ENCODE measurements at regions not wholly inside any gene's neighbourhood (a gene's known extent, or its start where the extent isn't known, plus 50 kb on each side); places are given as distances from the start of the nearest gene placed in this dataset.

DNA sequence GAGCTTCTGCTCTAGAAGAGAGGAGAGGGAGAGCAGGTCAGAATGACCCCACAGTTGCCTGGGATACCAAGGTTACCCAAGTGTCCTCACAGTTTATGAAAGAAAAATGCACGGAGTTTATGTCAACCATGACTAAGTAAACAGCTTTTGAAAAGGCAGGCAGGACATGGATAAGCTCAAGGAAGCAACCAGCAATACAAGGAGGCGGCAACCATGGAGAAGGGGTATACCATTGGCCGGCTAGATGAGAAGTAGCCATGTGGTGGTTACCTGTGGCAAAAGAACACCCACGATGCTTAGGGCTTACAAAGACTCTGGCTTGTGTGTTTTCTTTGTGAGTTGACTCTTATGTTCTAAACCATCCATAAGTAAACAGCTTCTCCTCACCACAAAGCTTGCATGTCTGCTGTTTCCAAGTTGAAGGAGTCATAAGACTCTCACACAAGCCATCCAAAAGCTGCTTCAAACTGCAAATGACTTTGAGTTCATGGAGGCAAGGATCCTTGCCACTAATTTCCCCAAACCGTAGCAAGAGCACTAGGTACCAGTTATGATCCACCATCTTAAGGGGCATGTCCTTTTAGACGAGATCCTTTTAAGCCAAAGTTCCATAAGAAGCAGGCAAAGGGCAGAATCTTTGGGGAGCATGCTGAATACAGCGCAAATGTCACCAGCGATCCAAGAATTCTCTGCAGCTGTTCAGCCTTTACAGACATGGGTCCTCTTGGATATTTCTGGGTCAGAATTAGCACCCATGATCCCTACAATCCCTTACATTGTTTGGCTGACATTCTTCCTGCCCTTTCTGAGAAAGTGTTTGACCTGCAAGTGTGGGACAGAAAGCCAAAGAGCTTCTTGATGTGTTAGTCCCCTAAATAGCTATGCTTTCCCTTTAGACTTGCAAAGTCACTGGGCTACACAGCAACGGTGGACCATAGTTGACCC, 74.8 kb upstream of the IPO5 start:
- DNase-seq: no peak
- H3K4me3 ChIP-seq (ENCODE audit: low read length): no peak overlapping the region
- intact Hi-C loops (cut with micrococcal nuclease): no loop called here
- no peaks in the 10 kb centered on the region for H3K4me1 Mint-ChIP-seq
- no peaks in the 10 kb centered on the region for H3K36me3 Mint-ChIP-seq
- no peaks in the 10 kb centered on the region for H3K27me3 ChIP-seq (ENCODE audit: control insufficient read depth, insufficient read depth, low read length)
- no peaks in the 10 kb centered on the region for H3K9me3 ChIP-seq (ENCODE audit: control insufficient read depth, insufficient read depth, low read length)
- no peaks in the 10 kb centered on the region for H3K36me3 ChIP-seq (ENCODE audit: control insufficient read depth, insufficient read depth, low read length)
- H3K27ac ChIP-seq (ENCODE audit: low read length): no peak overlapping the region
- H3K27me3 Mint-ChIP-seq (ENCODE audit: low read depth in 2 of 2): peaks cover 4 to 19% of the 10 kb centered on the region in 2 donors
- ATAC-seq: no peak
- WGBS (ENCODE audit: insufficient coverage): 81% methylated on average over 9 of the region's 9 CpGs
- H3K4me1 ChIP-seq (ENCODE audit: control insufficient read depth, insufficient read depth, low read length): no peaks in the 10 kb centered on the region
- H3K9me3 Mint-ChIP-seq: peaks cover 2 to 3% of the 10 kb centered on the region in 2 donors
- H3K4me3 Mint-ChIP-seq: no peak overlapping the region
- H3K27ac Mint-ChIP-seq: no peak overlapping the region
- TF ChIP-seq, protein P1, sequence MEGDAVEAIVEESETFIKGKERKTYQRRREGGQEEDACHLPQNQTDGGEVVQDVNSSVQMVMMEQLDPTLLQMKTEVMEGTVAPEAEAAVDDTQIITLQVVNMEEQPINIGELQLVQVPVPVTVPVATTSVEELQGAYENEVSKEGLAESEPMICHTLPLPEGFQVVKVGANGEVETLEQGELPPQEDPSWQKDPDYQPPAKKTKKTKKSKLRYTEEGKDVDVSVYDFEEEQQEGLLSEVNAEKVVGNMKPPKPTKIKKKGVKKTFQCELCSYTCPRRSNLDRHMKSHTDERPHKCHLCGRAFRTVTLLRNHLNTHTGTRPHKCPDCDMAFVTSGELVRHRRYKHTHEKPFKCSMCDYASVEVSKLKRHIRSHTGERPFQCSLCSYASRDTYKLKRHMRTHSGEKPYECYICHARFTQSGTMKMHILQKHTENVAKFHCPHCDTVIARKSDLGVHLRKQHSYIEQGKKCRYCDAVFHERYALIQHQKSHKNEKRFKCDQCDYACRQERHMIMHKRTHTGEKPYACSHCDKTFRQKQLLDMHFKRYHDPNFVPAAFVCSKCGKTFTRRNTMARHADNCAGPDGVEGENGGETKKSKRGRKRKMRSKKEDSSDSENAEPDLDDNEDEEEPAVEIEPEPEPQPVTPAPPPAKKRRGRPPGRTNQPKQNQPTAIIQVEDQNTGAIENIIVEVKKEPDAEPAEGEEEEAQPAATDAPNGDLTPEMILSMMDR (IDR thresholded peaks at IDR 0.05): no peak

DNA sequence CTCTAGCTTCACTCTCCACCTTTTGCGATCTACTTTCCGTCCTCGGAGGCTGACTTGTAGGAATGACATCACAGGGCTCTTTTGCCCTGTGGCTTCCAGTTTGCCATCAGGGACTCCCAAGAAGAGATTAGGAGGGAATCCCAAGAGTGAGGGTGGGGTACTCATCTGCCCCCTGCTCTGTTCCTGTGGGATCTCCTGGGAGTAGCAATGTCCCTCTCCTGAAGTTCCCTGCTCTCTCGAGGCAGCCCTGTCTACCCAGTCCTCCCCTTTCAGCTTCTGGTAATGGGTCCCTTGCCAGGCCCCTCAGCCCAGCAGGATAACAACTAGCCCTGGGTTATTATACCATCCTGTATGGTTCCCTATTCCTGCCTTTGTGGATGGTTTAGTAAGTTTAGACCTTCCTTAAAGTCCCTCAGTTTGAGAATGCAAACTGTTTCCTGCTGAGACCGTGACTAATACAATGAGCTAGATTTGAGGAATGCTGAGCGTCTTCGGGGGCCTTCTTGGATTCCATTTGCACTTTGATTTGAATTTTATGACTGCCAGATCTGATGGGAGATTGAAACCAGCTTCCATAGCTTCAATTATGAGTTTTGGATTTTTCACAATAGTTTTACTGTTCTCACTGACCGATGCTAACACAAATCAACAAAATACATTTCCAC, 73.7 kb upstream of the IPO5 start:
- intact Hi-C loops (cut with micrococcal nuclease): no loop called here
- Mint-ChIP-seq H3K36me3 (no peaks in the 10 kb centered on the region), H3K4me1 (no peaks in the 10 kb centered on the region), H3K4me3 (no peak overlapping the region), H3K9me3 (peaks cover 2 to 4% of the 10 kb centered on the region in 2 donors), H3K27ac (no peak overlapping the region), H3K27me3 (ENCODE audit: low read depth in 2 of 2) (peaks cover 2 to 24% of the 10 kb centered on the region in 2 donors)
- Histone ChIP-seq H3K27me3 (ENCODE audit: control insufficient read depth, insufficient read depth, low read length) (no peaks in the 10 kb centered on the region), H3K27ac (ENCODE audit: low read length) (no peak overlapping the region), H3K36me3 (ENCODE audit: control insufficient read depth, insufficient read depth, low read length) (no peaks in the 10 kb centered on the region), H3K9me3 (ENCODE audit: control insufficient read depth, insufficient read depth, low read length) (no peaks in the 10 kb centered on the region), H3K4me1 (ENCODE audit: control insufficient read depth, insufficient read depth, low read length) (no peaks in the 10 kb centered on the region), H3K4me3 (ENCODE audit: low read length) (no peak overlapping the region)
- whole genome bisulfite sequencing (ENCODE audit: insufficient coverage): 76% methylated on average over 8 of the region's 8 CpGs
- ATAC-seq: no peak
- DNase-seq: no peak
- TF ChIP-seq, protein P1 (IDR thresholded peaks at IDR 0.05): no peak

DNA sequence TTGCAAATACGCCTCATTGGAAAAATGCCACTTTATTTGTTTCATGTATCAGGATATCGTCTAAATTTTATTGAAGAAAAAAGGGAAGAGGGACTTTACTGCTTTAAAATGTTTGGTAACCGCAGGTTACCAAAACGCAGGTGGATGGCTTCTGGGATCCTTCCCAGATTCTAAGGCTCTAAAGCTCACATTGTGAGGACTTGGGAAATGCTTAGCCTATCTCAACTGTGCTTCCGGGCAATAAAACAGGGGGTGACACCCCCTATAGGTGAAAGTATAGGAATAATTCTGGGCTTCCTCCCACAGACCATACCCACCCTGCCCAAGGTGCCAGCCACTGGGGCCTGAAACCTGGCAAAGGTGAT, 73.2 kb upstream of the IPO5 start:
- Histone ChIP-seq H3K36me3 (ENCODE audit: control insufficient read depth, insufficient read depth, low read length) (no peaks in the 10 kb centered on the region), H3K27ac (ENCODE audit: low read length) (no peak overlapping the region), H3K9me3 (ENCODE audit: control insufficient read depth, insufficient read depth, low read length) (no peaks in the 10 kb centered on the region), H3K27me3 (ENCODE audit: control insufficient read depth, insufficient read depth, low read length) (no peaks in the 10 kb centered on the region), H3K4me3 (ENCODE audit: low read length) (no peak overlapping the region), H3K4me1 (ENCODE audit: control insufficient read depth, insufficient read depth, low read length) (no peaks in the 10 kb centered on the region)
- WGBS (ENCODE audit: insufficient coverage): 90% methylated on average over 4 of the region's 5 CpGs
- Mint-ChIP-seq H3K27ac (no peak overlapping the region), H3K36me3 (no peaks in the 10 kb centered on the region), H3K27me3 (ENCODE audit: low read depth in 2 of 2) (peaks cover 0 to 23% of the 10 kb centered on the region in 2 donors), H3K4me1 (no peaks in the 10 kb centered on the region), H3K9me3 (peaks cover 2 to 4% of the 10 kb centered on the region in 2 donors), H3K4me3 (no peak overlapping the region)
- intact Hi-C loops (cut with micrococcal nuclease): no loop called here
- TF ChIP-seq, protein P1 (IDR thresholded peaks at IDR 0.05): no peak
- no peak for ATAC-seq
- no peak for DNase-seq

All from natural killer cell (primary cell).